Tibial artery (tissue), 4 donors: ENCODE measurements at regions not wholly inside any gene's neighbourhood (a gene's known extent, or its start where the extent isn't known, plus 50 kb on each side); places are given as distances from the start of the nearest gene placed in this dataset.

Experiments
- DNase-seq, 2 donors: peaks; one replicate each; pipeline ENCODE4 v3.0.0-alpha.2; 2019
- H3K27ac ChIP-seq, 2 donors: fragments of 200-600 bp; sonication (generic) in 1 of 2; 1 replicate in 1 of 2; 2 replicates in 1 of 2; pipeline ENCODE4 v1.5.1; 2018 to 2019; ENCODE audit warnings: mild to moderate bottlenecking in 1 of 2
- H3K27me3 ChIP-seq, 2 donors: fragments of 200-600 bp; sonication (generic) in 1 of 2; one replicate each; pipeline versions ENCODE4 v1.5.1 to v1.6.0; 2016 to 2019
- H3K36me3 ChIP-seq, 3 donors: fragments of 200-600 bp; sonication (generic) in 2 of 3; one replicate each; pipeline ENCODE4 v1.5.1; 2016 to 2019; ENCODE audit warnings: mild to moderate bottlenecking in 2 of 3
- H3K4me1 ChIP-seq, 4 donors: fragments of 200-600 bp; sonication (generic) in 2 of 4; 1 replicate in 3 of 4; 2 replicates in 1 of 4; pipeline ENCODE4 v1.5.1; 2016 to 2019
- H3K4me3 ChIP-seq, 2 donors: fragments of 200-600 bp; sonication (generic) in 1 of 2; 1 replicate in 1 of 2; 2 replicates in 1 of 2; pipeline ENCODE4 v1.5.1; 2018 to 2019; ENCODE audit warnings: mild to moderate bottlenecking in 2 of 2
- H3K9me3 ChIP-seq, 3 donors: fragments of 200-600 bp; sonication (generic) in 1 of 3; one replicate each; pipeline ENCODE4 v1.5.1; 2016 to 2019
- CTCF ChIP-seq, 2 experiments: fragments of 200-600 bp in 1 of 2; fragments of 450-650 bp in 1 of 2; IDR thresholded peaks; one replicate each; pipeline ENCODE4 v1.5.1; 2017 to 2019; ENCODE audit warnings: antibody characterized with exemption in 2 of 2, mild to moderate bottlenecking in 1 of 2, moderate library complexity in 1 of 2
- intact Hi-C: fragments of 100-400 bp; cut with DNase I; formaldehyde crosslinking; loops from one replicate; pipeline ENCODE4 v1.15.0; 2023; ENCODE audit warnings: low total_unique reads

- H3K4me1 ChIP-seq = peaks cover 0 to 10% (median 0%) of the 10 kb centered on the region in 4 donors
- H3K4me3 ChIP-seq = no peak overlapping the region
- no peak overlapping the region for H3K27ac ChIP-seq
- no peak for DNase-seq
- H3K27me3 ChIP-seq = no peaks in the 10 kb centered on the region
- no peaks in the 10 kb centered on the region for H3K36me3 ChIP-seq
- no peak for TF ChIP-seq CTCF (IDR thresholded peaks at IDR 0.05)
- intact Hi-C loops = no loop called here
- no peaks in the 10 kb centered on the region for H3K9me3 ChIP-seq
Observed at GRCh38 chr5:4013106-4013898, 417.7 kb downstream of the IRX1 start.

- H3K27me3 ChIP-seq = no peaks in the 10 kb centered on the region
- H3K4me1 ChIP-seq = peaks cover 0 to 13% (median 0%) of the 10 kb centered on the region in 4 donors
- no peaks in the 10 kb centered on the region for H3K9me3 ChIP-seq
- intact Hi-C loops = no loop called here
- TF ChIP-seq CTCF (IDR thresholded peaks at IDR 0.05) = no peak
- H3K4me3 ChIP-seq = no peak overlapping the region
- DNase-seq = no peak
- H3K36me3 ChIP-seq = no peaks in the 10 kb centered on the region
- peak overlapping the region; percentile 13 to 34 for H3K27ac ChIP-seq
Observed at GRCh38 chr5:4015709-4016108, 420.1 kb downstream of the IRX1 start.

GRCh38 chr5:4017076-4017803, 421.6 kb downstream of the IRX1 start:
- H3K9me3 ChIP-seq = no peaks in the 10 kb centered on the region
- DNase-seq = no peak
- no peak overlapping the region for H3K27ac ChIP-seq
- peaks cover 0 to 8% (median 0%) of the 10 kb centered on the region in 4 donors for H3K4me1 ChIP-seq
- TF ChIP-seq CTCF (IDR thresholded peaks at IDR 0.05) = no peak
- H3K4me3 ChIP-seq = no peak overlapping the region
- no peaks in the 10 kb centered on the region for H3K27me3 ChIP-seq
- no peaks in the 10 kb centered on the region for H3K36me3 ChIP-seq
- intact Hi-C loops = no loop called here

GRCh38 chr5:4018007-4018406, 422.4 kb downstream of the IRX1 start:
- intact Hi-C loops = no loop called here
- H3K4me1 ChIP-seq = peaks cover 0 to 8% (median 0%) of the 10 kb centered on the region in 4 donors
- no peaks in the 10 kb centered on the region for H3K27me3 ChIP-seq
- DNase-seq = no peak
- no peak for TF ChIP-seq CTCF (IDR thresholded peaks at IDR 0.05)
- no peak overlapping the region for H3K27ac ChIP-seq
- H3K36me3 ChIP-seq = no peaks in the 10 kb centered on the region
- no peaks in the 10 kb centered on the region for H3K9me3 ChIP-seq
- H3K4me3 ChIP-seq = no peak overlapping the region

GRCh38 chr5:4019009-4019769, 423.6 kb downstream of the IRX1 start:
- H3K27ac ChIP-seq = no peak overlapping the region
- intact Hi-C loops = no loop called here
- DNase-seq = no peak
- no peaks in the 10 kb centered on the region for H3K9me3 ChIP-seq
- no peaks in the 10 kb centered on the region for H3K36me3 ChIP-seq
- no peak overlapping the region for H3K4me3 ChIP-seq
- TF ChIP-seq CTCF (IDR thresholded peaks at IDR 0.05) = no peak
- peaks cover 0 to 8% (median 0%) of the 10 kb centered on the region in 4 donors for H3K4me1 ChIP-seq
- H3K27me3 ChIP-seq = no peaks in the 10 kb centered on the region
